ENCODE measurements at regions not wholly inside any gene's neighbourhood (a gene's known extent, or its start where the extent isn't known, plus 50 kb on each side); places are given as distances from the start of the nearest gene placed in this dataset.

- no peaks in the 10 kb centered on the region for H3K9me3 ChIP-seq (ENCODE audit: control insufficient read depth in 2 of 2, insufficient read depth in 1 of 2, low read depth in 1 of 2, low read length in 1 of 2)
- no peaks in the 10 kb centered on the region for H3K4me1 ChIP-seq (ENCODE audit: control insufficient read depth in 3 of 3, insufficient read depth in 2 of 3, low read depth in 1 of 3, low read length in 2 of 3)
- FAIRE-seq = no peak
- WGBS, 3 donors = 53 to 62% (median 60%) methylated on average over 2 of the region's 2 CpGs
- no peak for DNase-seq
- H3K27me3 ChIP-seq (ENCODE audit: control insufficient read depth in 3 of 3, insufficient read depth in 3 of 3, low read length in 3 of 3) = no peaks in the 10 kb centered on the region
- H3K4me3 ChIP-seq (ENCODE audit: low read depth in 1 of 3, low read length in 3 of 3) = no peak overlapping the region
- H3K27ac ChIP-seq (ENCODE audit: low read depth in 1 of 3, low read length in 2 of 3) = no peak overlapping the region
- H3K36me3 ChIP-seq (ENCODE audit: control insufficient read depth in 3 of 3, insufficient read depth in 2 of 3, low read depth in 1 of 3, low read length in 3 of 3) = no peaks in the 10 kb centered on the region
These were observed 238.0 kb downstream of the POSTN start for GRCh38 chr13:37360556-37360955.

- WGBS, 3 donors = 74 to 91% (median 80%) methylated on average over 1 of the region's 1 CpG
- H3K27ac ChIP-seq (ENCODE audit: low read depth in 1 of 3, low read length in 2 of 3) = no peak overlapping the region
These were observed 241.0 kb downstream of the POSTN start for GRCh38 chr13:37357548-37357947.

DNA sequence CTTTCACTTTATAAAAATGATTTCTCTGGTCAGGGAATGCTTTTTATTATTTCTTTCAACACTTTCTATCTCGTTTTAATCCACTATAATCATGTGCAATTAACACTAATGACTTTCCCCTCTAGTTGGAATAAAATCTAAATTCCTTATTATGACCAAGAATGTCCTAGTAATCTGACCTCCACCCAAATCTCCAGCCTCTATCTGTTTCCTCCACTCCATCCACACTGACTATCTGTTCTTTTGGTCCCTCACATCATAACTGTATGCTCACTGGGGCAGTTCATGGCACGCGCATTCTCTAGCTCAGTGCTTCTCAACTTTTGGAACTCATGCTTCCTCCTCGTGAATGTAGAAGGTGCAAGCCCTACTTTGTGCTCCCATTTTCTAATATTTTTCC is 244.7 kb downstream of the POSTN start:
- H3K27ac ChIP-seq (ENCODE audit: low read depth in 1 of 3, low read length in 2 of 3) = no peak overlapping the region
- H3K9me3 ChIP-seq (ENCODE audit: control insufficient read depth in 2 of 2, insufficient read depth in 1 of 2, low read depth in 1 of 2, low read length in 1 of 2) = no peaks in the 10 kb centered on the region
- DNase-seq = no peak
- no peaks in the 10 kb centered on the region for H3K36me3 ChIP-seq (ENCODE audit: control insufficient read depth in 3 of 3, insufficient read depth in 2 of 3, low read depth in 1 of 3, low read length in 3 of 3)
- H3K27me3 ChIP-seq (ENCODE audit: control insufficient read depth in 3 of 3, insufficient read depth in 3 of 3, low read length in 3 of 3) = no peaks in the 10 kb centered on the region
- FAIRE-seq = no peak
- no peak overlapping the region for H3K4me3 ChIP-seq (ENCODE audit: low read depth in 1 of 3, low read length in 3 of 3)
- 71 to 84% (median 72%) methylated on average over 4 of the region's 4 CpGs for WGBS, 3 donors
- no peaks in the 10 kb centered on the region for H3K4me1 ChIP-seq (ENCODE audit: control insufficient read depth in 3 of 3, insufficient read depth in 2 of 3, low read depth in 1 of 3, low read length in 2 of 3)

More at GRCh38 chr13:37357548-37357947, 241.0 kb downstream of the POSTN start:
- no peaks in the 10 kb centered on the region for H3K36me3 ChIP-seq (ENCODE audit: control insufficient read depth in 3 of 3, insufficient read depth in 2 of 3, low read depth in 1 of 3, low read length in 3 of 3)
- H3K9me3 ChIP-seq (ENCODE audit: control insufficient read depth in 2 of 2, insufficient read depth in 1 of 2, low read depth in 1 of 2, low read length in 1 of 2) = no peaks in the 10 kb centered on the region
- FAIRE-seq (no peak), DNase-seq (no peak)
- H3K27me3 ChIP-seq (ENCODE audit: control insufficient read depth in 3 of 3, insufficient read depth in 3 of 3, low read length in 3 of 3) = no peaks in the 10 kb centered on the region
- no peaks in the 10 kb centered on the region for H3K4me1 ChIP-seq (ENCODE audit: control insufficient read depth in 3 of 3, insufficient read depth in 2 of 3, low read depth in 1 of 3, low read length in 2 of 3)
- no peak overlapping the region for H3K4me3 ChIP-seq (ENCODE audit: low read depth in 1 of 3, low read length in 3 of 3)

DNA sequence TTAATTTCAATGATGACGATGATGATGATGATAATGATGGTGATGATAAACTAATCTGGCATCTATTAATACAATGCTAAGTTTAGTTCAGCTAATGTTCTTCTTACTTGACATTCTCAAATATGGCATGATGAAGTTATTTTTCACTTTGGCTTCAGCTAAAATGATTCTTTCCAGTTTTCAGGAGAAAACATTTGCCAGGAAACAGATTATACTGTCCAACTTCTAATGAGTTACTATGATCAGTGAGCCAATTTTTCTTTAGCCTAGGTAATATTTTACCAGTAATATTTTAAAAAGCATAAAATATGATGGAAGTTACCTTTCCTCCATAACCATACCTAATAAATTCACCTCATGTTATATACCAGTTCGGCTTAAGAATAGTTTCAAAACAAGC is 245.7 kb upstream of the CSNK1A1L start:
- no peaks in the 10 kb centered on the region for H3K36me3 ChIP-seq (ENCODE audit: control insufficient read depth in 3 of 3, insufficient read depth in 2 of 3, low read depth in 1 of 3, low read length in 3 of 3)
- no peaks in the 10 kb centered on the region for H3K4me1 ChIP-seq (ENCODE audit: control insufficient read depth in 3 of 3, insufficient read depth in 2 of 3, low read depth in 1 of 3, low read length in 2 of 3)
- FAIRE-seq (no peak), DNase-seq (no peak)
- no peaks in the 10 kb centered on the region for H3K27me3 ChIP-seq (ENCODE audit: control insufficient read depth in 3 of 3, insufficient read depth in 3 of 3, low read length in 3 of 3)
- WGBS, 3 donors = 84 to 92% (median 91%) methylated on average over 2 of the region's 2 CpGs
- no peak overlapping the region for H3K4me3 ChIP-seq (ENCODE audit: low read depth in 1 of 3, low read length in 3 of 3)
- no peaks in the 10 kb centered on the region for H3K9me3 ChIP-seq (ENCODE audit: control insufficient read depth in 2 of 2, insufficient read depth in 1 of 2, low read depth in 1 of 2, low read length in 1 of 2)
- H3K27ac ChIP-seq (ENCODE audit: low read depth in 1 of 3, low read length in 2 of 3) = no peak overlapping the region

GRCh38 chr13:37349916-37350315 is 244.5 kb upstream of the CSNK1A1L start:
- Histone ChIP-seq H3K27me3 (ENCODE audit: control insufficient read depth in 3 of 3, insufficient read depth in 3 of 3, low read length in 3 of 3) (no peaks in the 10 kb centered on the region), H3K9me3 (ENCODE audit: control insufficient read depth in 2 of 2, insufficient read depth in 1 of 2, low read depth in 1 of 2, low read length in 1 of 2) (no peaks in the 10 kb centered on the region), H3K4me3 (ENCODE audit: low read depth in 1 of 3, low read length in 3 of 3) (no peak overlapping the region), H3K27ac (ENCODE audit: low read depth in 1 of 3, low read length in 2 of 3) (no peak overlapping the region), H3K4me1 (ENCODE audit: control insufficient read depth in 3 of 3, insufficient read depth in 2 of 3, low read depth in 1 of 3, low read length in 2 of 3) (no peaks in the 10 kb centered on the region), H3K36me3 (ENCODE audit: control insufficient read depth in 3 of 3, insufficient read depth in 2 of 3, low read depth in 1 of 3, low read length in 3 of 3) (no peaks in the 10 kb centered on the region)
- no peak for FAIRE-seq
- DNase-seq = no peak
- 80 to 87% (median 81%) methylated on average over 4 of the region's 4 CpGs for WGBS, 3 donors

- Histone ChIP-seq H3K4me1 (ENCODE audit: control insufficient read depth in 3 of 3, insufficient read depth in 2 of 3, low read depth in 1 of 3, low read length in 2 of 3) (no peaks in the 10 kb centered on the region), H3K4me3 (ENCODE audit: low read depth in 1 of 3, low read length in 3 of 3) (no peak overlapping the region), H3K27ac (ENCODE audit: low read depth in 1 of 3, low read length in 2 of 3) (no peak overlapping the region), H3K36me3 (ENCODE audit: control insufficient read depth in 3 of 3, insufficient read depth in 2 of 3, low read depth in 1 of 3, low read length in 3 of 3) (no peaks in the 10 kb centered on the region), H3K27me3 (ENCODE audit: control insufficient read depth in 3 of 3, insufficient read depth in 3 of 3, low read length in 3 of 3) (no peaks in the 10 kb centered on the region), H3K9me3 (ENCODE audit: control insufficient read depth in 2 of 2, insufficient read depth in 1 of 2, low read depth in 1 of 2, low read length in 1 of 2) (no peaks in the 10 kb centered on the region)
- FAIRE-seq (no peak), DNase-seq (no peak)
- WGBS, 3 donors = 56 to 61% (median 60%) methylated on average over 3 of the region's 3 CpGs
These were observed 243.6 kb upstream of the CSNK1A1L start for GRCh38 chr13:37348916-37349643.

DNA sequence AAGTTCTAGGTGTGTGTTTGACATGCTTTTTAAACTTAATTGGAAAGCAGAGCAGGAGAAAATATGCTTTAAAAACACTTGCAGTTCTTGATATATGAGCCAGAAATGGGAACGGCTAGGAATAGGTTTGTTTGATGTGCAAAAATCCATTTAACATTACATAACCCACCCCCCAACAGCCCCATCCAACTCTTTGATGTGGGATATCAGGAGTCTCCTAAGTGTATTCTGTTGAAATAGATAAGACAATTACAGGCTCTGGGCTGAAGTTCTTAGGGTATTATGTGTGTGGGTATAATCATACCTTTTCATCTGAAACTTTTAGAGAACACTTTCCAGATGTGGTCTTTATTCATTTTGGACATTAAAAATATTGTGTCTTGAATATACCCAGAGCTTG is 240.4 kb upstream of the CSNK1A1L start:
- Histone ChIP-seq H3K27ac (ENCODE audit: low read depth in 1 of 3, low read length in 2 of 3) (no peak overlapping the region), H3K4me1 (ENCODE audit: control insufficient read depth in 3 of 3, insufficient read depth in 2 of 3, low read depth in 1 of 3, low read length in 2 of 3) (no peaks in the 10 kb centered on the region), H3K9me3 (ENCODE audit: control insufficient read depth in 2 of 2, insufficient read depth in 1 of 2, low read depth in 1 of 2, low read length in 1 of 2) (no peaks in the 10 kb centered on the region), H3K4me3 (ENCODE audit: low read depth in 1 of 3, low read length in 3 of 3) (no peak overlapping the region), H3K36me3 (ENCODE audit: control insufficient read depth in 3 of 3, insufficient read depth in 2 of 3, low read depth in 1 of 3, low read length in 3 of 3) (no peaks in the 10 kb centered on the region), H3K27me3 (ENCODE audit: control insufficient read depth in 3 of 3, insufficient read depth in 3 of 3, low read length in 3 of 3) (no peaks in the 10 kb centered on the region)
- no peak for FAIRE-seq
- 15 to 33% (median 24%) methylated on average over 1 of the region's 1 CpG for WGBS, 3 donors
- DNase-seq = no peak

- no peaks in the 10 kb centered on the region for H3K27me3 ChIP-seq (ENCODE audit: control insufficient read depth in 3 of 3, insufficient read depth in 3 of 3, low read length in 3 of 3)
- H3K9me3 ChIP-seq (ENCODE audit: control insufficient read depth in 2 of 2, insufficient read depth in 1 of 2, low read depth in 1 of 2, low read length in 1 of 2) = no peaks in the 10 kb centered on the region
- WGBS, 3 donors = 80 to 83% (median 82%) methylated on average over 5 of the region's 5 CpGs
- DNase-seq = no peak
- H3K27ac ChIP-seq (ENCODE audit: low read depth in 1 of 3, low read length in 2 of 3) = no peak overlapping the region
- H3K4me1 ChIP-seq (ENCODE audit: control insufficient read depth in 3 of 3, insufficient read depth in 2 of 3, low read depth in 1 of 3, low read length in 2 of 3) = no peaks in the 10 kb centered on the region
- no peak for FAIRE-seq
- no peaks in the 10 kb centered on the region for H3K36me3 ChIP-seq (ENCODE audit: control insufficient read depth in 3 of 3, insufficient read depth in 2 of 3, low read depth in 1 of 3, low read length in 3 of 3)
- H3K4me3 ChIP-seq (ENCODE audit: low read depth in 1 of 3, low read length in 3 of 3) = no peak overlapping the region
These were observed 239.9 kb upstream of the CSNK1A1L start for GRCh38 chr13:37345391-37345790.

GRCh38 chr13:37344056-37344455 is 238.6 kb upstream of the CSNK1A1L start:
- no peak overlapping the region for H3K4me3 ChIP-seq (ENCODE audit: low read depth in 1 of 3, low read length in 3 of 3)
- no peaks in the 10 kb centered on the region for H3K4me1 ChIP-seq (ENCODE audit: control insufficient read depth in 3 of 3, insufficient read depth in 2 of 3, low read depth in 1 of 3, low read length in 2 of 3)
- FAIRE-seq (no peak), DNase-seq (no peak)
- H3K27ac ChIP-seq (ENCODE audit: low read depth in 1 of 3, low read length in 2 of 3) = no peak overlapping the region
- WGBS, 3 donors = 6 to 19% (median 11%) methylated on average over 3 of the region's 3 CpGs
- no peaks in the 10 kb centered on the region for H3K9me3 ChIP-seq (ENCODE audit: control insufficient read depth in 2 of 2, insufficient read depth in 1 of 2, low read depth in 1 of 2, low read length in 1 of 2)
- no peaks in the 10 kb centered on the region for H3K36me3 ChIP-seq (ENCODE audit: control insufficient read depth in 3 of 3, insufficient read depth in 2 of 3, low read depth in 1 of 3, low read length in 3 of 3)
- H3K27me3 ChIP-seq (ENCODE audit: control insufficient read depth in 3 of 3, insufficient read depth in 3 of 3, low read length in 3 of 3) = no peaks in the 10 kb centered on the region
